ENCODE measurements at regions not wholly inside any gene's neighbourhood (a gene's known extent, or its start where the extent isn't known, plus 50 kb on each side); places are given as distances from the start of the nearest gene placed in this dataset.
A peak's percentile ranks its signal among the peaks of the same experiment; 100 is the strongest.
"Not testable (repeated sequence)": the region's sequence is repeated elsewhere in the genome, so short reads cannot be mapped to it uniquely, and the experiment has no call there.

GRCh38 chr5:50898966-50899365 is 232.5 kb downstream of the PARP8 start:
- no peaks in the 10 kb centered on the region for H3K36me3 Mint-ChIP-seq (ENCODE audit: insufficient read depth in 2 of 2)
- H3K4me1 Mint-ChIP-seq (ENCODE audit: low read depth): no peaks in the 10 kb centered on the region
- H3K27ac Mint-ChIP-seq: no peak overlapping the region
- ATAC-seq (replicated peaks in 1 of 2) (no peak), DNase-seq (no peak)
- no peaks in the 10 kb centered on the region for H3K9me3 Mint-ChIP-seq
- no peak overlapping the region for H3K4me3 Mint-ChIP-seq
- H3K27me3 Mint-ChIP-seq (ENCODE audit: low read depth): peaks cover 23% of the 10 kb centered on the region

- H3K4me1 Mint-ChIP-seq (ENCODE audit: low read depth): no peaks in the 10 kb centered on the region
- ATAC-seq (replicated peaks in 1 of 2) (no peak), DNase-seq (no peak)
- H3K27ac Mint-ChIP-seq: no peak overlapping the region
- no peak overlapping the region for H3K4me3 Mint-ChIP-seq
- no peaks in the 10 kb centered on the region for H3K36me3 Mint-ChIP-seq (ENCODE audit: insufficient read depth in 2 of 2)
- peaks cover 23% of the 10 kb centered on the region for H3K27me3 Mint-ChIP-seq (ENCODE audit: low read depth)
- H3K9me3 Mint-ChIP-seq: no peaks in the 10 kb centered on the region
These were observed 234.6 kb downstream of the PARP8 start for GRCh38 chr5:50900952-50901510.

DNA sequence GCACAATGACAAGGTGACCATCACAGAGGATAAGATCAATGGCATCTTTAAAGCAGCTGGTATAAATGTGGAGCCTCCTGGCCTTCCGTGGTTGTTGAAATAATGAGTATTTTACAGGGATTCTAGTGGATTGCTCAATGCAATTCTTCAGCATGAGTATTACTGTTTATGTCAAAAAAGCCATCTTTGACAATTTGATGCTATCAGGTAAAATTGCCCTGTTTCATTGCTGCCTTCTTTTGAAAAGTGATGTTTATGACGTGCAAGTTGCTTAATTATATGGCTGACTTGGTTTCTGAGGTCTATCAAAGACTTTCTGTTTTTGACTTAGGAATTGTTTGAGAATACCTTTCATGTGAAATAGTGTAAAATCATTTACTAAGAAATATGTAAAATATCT is 237.2 kb downstream of the PARP8 start:
- ATAC-seq (replicated peaks in 1 of 2) (no peak), DNase-seq (no peak)
- Mint-ChIP-seq H3K9me3 (no peaks in the 10 kb centered on the region), H3K36me3 (ENCODE audit: insufficient read depth in 2 of 2) (no peaks in the 10 kb centered on the region), H3K27ac (no peak overlapping the region), H3K4me1 (ENCODE audit: low read depth) (no peaks in the 10 kb centered on the region), H3K27me3 (ENCODE audit: low read depth) (peaks cover 16% of the 10 kb centered on the region), H3K4me3 (no peak overlapping the region)

DNA sequence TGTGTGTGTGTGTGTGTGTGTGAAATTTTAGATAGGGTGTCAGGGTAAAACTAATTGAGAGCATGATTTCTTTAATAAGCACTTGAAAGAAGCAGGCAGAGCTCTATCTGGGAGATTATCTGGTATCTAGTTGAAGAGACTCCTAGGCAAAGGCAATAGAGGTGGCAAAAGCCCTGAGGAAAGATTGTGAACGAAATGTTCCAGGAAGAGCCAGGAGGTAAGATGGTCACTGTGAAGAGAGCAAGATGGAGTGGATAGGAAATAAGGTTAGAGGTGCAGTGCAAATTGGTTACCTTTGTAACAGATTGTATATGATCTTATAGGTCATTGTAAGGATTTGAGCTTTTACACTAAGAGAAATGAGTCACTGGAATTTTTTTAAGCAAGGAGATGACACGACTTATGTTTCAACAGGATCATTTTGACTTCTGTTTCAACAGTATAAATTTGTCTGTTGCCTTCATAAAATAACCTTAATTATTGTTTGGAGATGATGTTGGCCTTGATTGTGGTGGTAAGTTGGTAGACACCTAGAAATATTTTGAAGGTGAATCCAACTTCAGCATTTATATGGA is 239.6 kb downstream of the PARP8 start:
- Mint-ChIP-seq H3K36me3 (ENCODE audit: insufficient read depth in 2 of 2) (no peaks in the 10 kb centered on the region), H3K4me3 (no peak overlapping the region), H3K27ac (no peak overlapping the region), H3K9me3 (no peaks in the 10 kb centered on the region), H3K27me3 (ENCODE audit: low read depth) (peaks cover 5% of the 10 kb centered on the region), H3K4me1 (ENCODE audit: low read depth) (no peaks in the 10 kb centered on the region)
- no peak for DNase-seq
- ATAC-seq (replicated peaks in 1 of 2): peak in 1 of 2 donors; percentile 45

- not testable (repeated sequence) for H3K4me3 Mint-ChIP-seq; ATAC-seq (replicated peaks in 1 of 2); H3K36me3 Mint-ChIP-seq (ENCODE audit: insufficient read depth in 2 of 2); H3K27ac Mint-ChIP-seq; DNase-seq; H3K27me3 Mint-ChIP-seq (ENCODE audit: low read depth); H3K4me1 Mint-ChIP-seq (ENCODE audit: low read depth); H3K9me3 Mint-ChIP-seq
These were observed 253.7 kb downstream of the PARP8 start for GRCh38 chr5:50920160-50920559.

GRCh38 chr5:50921366-50922133 is 255.1 kb downstream of the PARP8 start:
- Mint-ChIP-seq H3K27me3 (ENCODE audit: low read depth) (no peaks in the 10 kb centered on the region), H3K9me3 (no peaks in the 10 kb centered on the region), H3K4me3 (no peak overlapping the region), H3K36me3 (ENCODE audit: insufficient read depth in 2 of 2) (no peaks in the 10 kb centered on the region), H3K4me1 (ENCODE audit: low read depth) (no peaks in the 10 kb centered on the region), H3K27ac (no peak overlapping the region)
- DNase-seq: no peak
- ATAC-seq (replicated peaks in 1 of 2): no peak

GRCh38 chr5:50922134-50922941 is 255.9 kb downstream of the PARP8 start:
- not testable (repeated sequence) for H3K27me3 Mint-ChIP-seq (ENCODE audit: low read depth); H3K27ac Mint-ChIP-seq; H3K4me1 Mint-ChIP-seq (ENCODE audit: low read depth); H3K4me3 Mint-ChIP-seq; H3K36me3 Mint-ChIP-seq (ENCODE audit: insufficient read depth in 2 of 2); H3K9me3 Mint-ChIP-seq
- ATAC-seq (replicated peaks in 1 of 2) (peak in 1 of 2 donors; percentile 45), DNase-seq (peak in 1 of 2 donors; percentile 22)

- H3K27me3 Mint-ChIP-seq (ENCODE audit: low read depth): no peaks in the 10 kb centered on the region
- DNase-seq (no peak), ATAC-seq (replicated peaks in 1 of 2) (no peak)
- no peaks in the 10 kb centered on the region for H3K36me3 Mint-ChIP-seq (ENCODE audit: insufficient read depth in 2 of 2)
- no peaks in the 10 kb centered on the region for H3K9me3 Mint-ChIP-seq
- H3K4me3 Mint-ChIP-seq: no peak overlapping the region
- no peaks in the 10 kb centered on the region for H3K4me1 Mint-ChIP-seq (ENCODE audit: low read depth)
- H3K27ac Mint-ChIP-seq: no peak overlapping the region
These were observed 256.7 kb downstream of the PARP8 start for GRCh38 chr5:50922942-50923767.

- Mint-ChIP-seq H3K36me3 (ENCODE audit: insufficient read depth in 2 of 2) (no peaks in the 10 kb centered on the region), H3K27ac (no peak overlapping the region), H3K4me1 (ENCODE audit: low read depth) (no peaks in the 10 kb centered on the region), H3K27me3 (ENCODE audit: low read depth) (no peaks in the 10 kb centered on the region), H3K4me3 (no peak overlapping the region), H3K9me3 (no peaks in the 10 kb centered on the region)
- ATAC-seq (replicated peaks in 1 of 2) (no peak), DNase-seq (no peak)
These were observed 257.5 kb downstream of the PARP8 start for GRCh38 chr5:50923768-50924494.

GRCh38 chr5:50927953-50928352 is 261.5 kb downstream of the PARP8 start:
- no peak overlapping the region for H3K27ac Mint-ChIP-seq
- ATAC-seq (replicated peaks in 1 of 2): no peak
- H3K36me3 Mint-ChIP-seq (ENCODE audit: insufficient read depth in 2 of 2): no peaks in the 10 kb centered on the region
- no peak for DNase-seq
- H3K27me3 Mint-ChIP-seq (ENCODE audit: low read depth): peaks cover 12% of the 10 kb centered on the region
- no peaks in the 10 kb centered on the region for H3K9me3 Mint-ChIP-seq
- no peak overlapping the region for H3K4me3 Mint-ChIP-seq
- H3K4me1 Mint-ChIP-seq (ENCODE audit: low read depth): no peaks in the 10 kb centered on the region

DNA sequence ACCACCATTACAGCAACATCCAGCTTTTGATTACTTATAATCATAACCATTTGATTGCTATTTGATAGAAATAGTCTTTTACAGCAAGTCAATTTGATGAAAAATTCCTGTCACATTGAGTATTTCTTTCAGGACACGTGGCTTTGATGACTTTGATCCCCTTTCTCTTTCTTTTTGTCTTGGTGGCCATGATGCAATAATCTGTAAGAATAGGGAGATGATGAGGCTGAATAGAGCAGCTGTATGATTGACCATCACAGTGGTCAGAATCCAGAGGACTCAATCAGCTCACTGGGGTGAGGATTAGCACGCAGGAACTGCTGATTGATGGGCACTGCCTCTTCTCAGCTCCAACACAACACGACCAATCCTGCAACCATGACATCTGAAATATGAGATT is 262.7 kb downstream of the PARP8 start:
- no peaks in the 10 kb centered on the region for H3K36me3 Mint-ChIP-seq (ENCODE audit: insufficient read depth in 2 of 2)
- no peaks in the 10 kb centered on the region for H3K9me3 Mint-ChIP-seq
- no peak for DNase-seq
- no peak overlapping the region for H3K4me3 Mint-ChIP-seq
- H3K27ac Mint-ChIP-seq: no peak overlapping the region
- peaks cover 12% of the 10 kb centered on the region for H3K27me3 Mint-ChIP-seq (ENCODE audit: low read depth)
- no peak for ATAC-seq (replicated peaks in 1 of 2)
- H3K4me1 Mint-ChIP-seq (ENCODE audit: low read depth): no peaks in the 10 kb centered on the region

GRCh38 chr5:50934343-50934742 is 267.9 kb downstream of the PARP8 start:
- H3K27ac Mint-ChIP-seq: no peak overlapping the region
- H3K27me3 Mint-ChIP-seq (ENCODE audit: low read depth): peaks cover 24% of the 10 kb centered on the region
- DNase-seq (no peak), ATAC-seq (replicated peaks in 1 of 2) (no peak)
- H3K4me3 Mint-ChIP-seq: no peak overlapping the region
- no peaks in the 10 kb centered on the region for H3K4me1 Mint-ChIP-seq (ENCODE audit: low read depth)
- H3K9me3 Mint-ChIP-seq: no peaks in the 10 kb centered on the region
- H3K36me3 Mint-ChIP-seq (ENCODE audit: insufficient read depth in 2 of 2): no peaks in the 10 kb centered on the region

All from activated T-cell treated with anti-CD3 and anti-CD28 coated beads, Interleukin-2, amount 50 U/mL, for 72 hours (primary cell).